Upper lobe of left lung (tissue), 6 donors: ENCODE measurements at regions not wholly inside any gene's neighbourhood (a gene's known extent, or its start where the extent isn't known, plus 50 kb on each side); places are given as distances from the start of the nearest gene placed in this dataset.

Experiments used
- ATAC-seq, 2 donors: fragments of 200-7000 bp; cut with Tn5 transposase; one replicate each; pipeline ENCODE4 v1.9.1; 2022; ENCODE audit warnings: mild to moderate bottlenecking in 2 of 2, moderate library complexity in 2 of 2; ENCODE audit not compliant: low FRiP score in 2 of 2
- DNase-seq, 2 donors: peaks; one replicate each; pipeline ENCODE4 v3.0.0-alpha.2; 2019 to 2020
- H3K27ac ChIP-seq, 4 donors: fragments of 200-600 bp; sonication (generic); one replicate each; pipeline ENCODE4 v1.5.1; 2016 to 2019
- H3K27me3 ChIP-seq, 4 donors: fragments of 200-600 bp; sonication (generic); one replicate each; pipeline ENCODE4 v1.5.1; 2017 to 2019
- H3K36me3 ChIP-seq, 4 donors: fragments of 200-600 bp; sonication (generic); one replicate each; pipeline ENCODE4 v1.5.1; 2016 to 2019
- H3K4me1 ChIP-seq, 4 donors: fragments of 200-600 bp; sonication (generic); one replicate each; pipeline ENCODE4 v1.5.1; 2018 to 2019
- H3K4me3 ChIP-seq, 4 donors: fragments of 200-600 bp; sonication (generic); one replicate each; pipeline ENCODE4 v1.5.1; 2017 to 2019; ENCODE audit warnings: mild to moderate bottlenecking in 2 of 4, moderate library complexity in 1 of 4
- H3K9me3 ChIP-seq, 4 donors: fragments of 200-600 bp; sonication (generic); one replicate each; pipeline ENCODE4 v1.5.1; 2018 to 2019
- CTCF ChIP-seq, 6 experiments: fragments of 450-650 bp in 4 of 6; fragments of 200-600 bp in 2 of 6; sonication (generic) in 2 of 6; IDR thresholded peaks; one replicate each; pipeline ENCODE4 v1.5.1; 2016 to 2019; ENCODE audit warnings: antibody characterized with exemption in 6 of 6
- EP300 ChIP-seq, 4 donors: sonication (generic); formaldehyde crosslinking; IDR thresholded peaks; one replicate each; pipeline ENCODE4 v1.5.1; 2017; ENCODE audit warnings: antibody characterized with exemption in 4 of 4, control low read depth in 2 of 4
- POLR2A ChIP-seq, 4 donors: fragments of 450-650 bp; IDR thresholded peaks; one replicate each; pipeline ENCODE4 v1.5.1; 2016 to 2017; ENCODE audit warnings: antibody characterized with exemption in 4 of 4, mild to moderate bottlenecking in 2 of 4
- POLR2AphosphoS5 ChIP-seq, 2 donors: sonication (generic); formaldehyde crosslinking; IDR thresholded peaks; one replicate each; pipeline ENCODE4 v1.5.1; 2017; ENCODE audit warnings: antibody characterized with exemption in 2 of 2
- WGBS, 2 donors: methylation state at CpG; one replicate each; pipeline ENCODE4 v1.1.5; 2017 to 2018; 5-methylcytosine and 5-hydroxymethylcytosine counted together
- donor health status: DM: no; HTN: no; CAD: no; lungs with moderate emphysema.
- donor health status: DM: no; HTN: yes; CAD: no; lungs with severe emphysema.

GRCh38 chrX:113726466-113726865 is 857.4 kb upstream of the HTR2C start:
- TF ChIP-seq POLR2A (IDR thresholded peaks at IDR 0.05), result no peak
- no peak for TF ChIP-seq CTCF (IDR thresholded peaks at IDR 0.05)
- TF ChIP-seq POLR2AphosphoS5 (IDR thresholded peaks at IDR 0.05), result no peak
- no peak for TF ChIP-seq EP300 (IDR thresholded peaks at IDR 0.05)
- Histone ChIP-seq H3K4me1 (no peaks in the 10 kb centered on the region), H3K4me3 (no peak overlapping the region), H3K27me3 (no peaks in the 10 kb centered on the region), H3K9me3 (no peaks in the 10 kb centered on the region), H3K27ac (no peak overlapping the region), H3K36me3 (no peaks in the 10 kb centered on the region)
- DNase-seq (no peak), ATAC-seq (no peak)
- WGBS, 2 donors, result 87 to 93% methylated on average over 4 of the region's 4 CpGs

GRCh38 chrX:113726009-113726408 is 857.9 kb upstream of the HTR2C start:
- no peak for DNase-seq
- Histone ChIP-seq H3K27me3 (no peaks in the 10 kb centered on the region), H3K4me1 (no peaks in the 10 kb centered on the region), H3K4me3 (no peak overlapping the region), H3K36me3 (no peaks in the 10 kb centered on the region), H3K9me3 (no peaks in the 10 kb centered on the region), H3K27ac (no peak overlapping the region)
- 76 to 78% methylated on average over 3 of the region's 3 CpGs for WGBS, 2 donors
- no peak for ATAC-seq
- TF ChIP-seq POLR2A (IDR thresholded peaks at IDR 0.05), result no peak
- TF ChIP-seq CTCF (IDR thresholded peaks at IDR 0.05), result no peak
- TF ChIP-seq POLR2AphosphoS5 (IDR thresholded peaks at IDR 0.05), result no peak
- no peak for TF ChIP-seq EP300 (IDR thresholded peaks at IDR 0.05)

- Histone ChIP-seq H3K27ac (no peak overlapping the region), H3K4me1 (no peaks in the 10 kb centered on the region), H3K36me3 (no peaks in the 10 kb centered on the region), H3K4me3 (no peak overlapping the region), H3K27me3 (no peaks in the 10 kb centered on the region), H3K9me3 (no peaks in the 10 kb centered on the region)
- DNase-seq, result no peak
- WGBS, 2 donors, result 90 to 100% methylated on average over 1 to 3 of the region's 3 CpGs
- no peak for TF ChIP-seq POLR2A (IDR thresholded peaks at IDR 0.05)
- TF ChIP-seq POLR2AphosphoS5 (IDR thresholded peaks at IDR 0.05), result no peak
- TF ChIP-seq CTCF (IDR thresholded peaks at IDR 0.05), result no peak
- no peak for TF ChIP-seq EP300 (IDR thresholded peaks at IDR 0.05)
- peak in 1 of 2 donors; percentile 55 for ATAC-seq
Observed at GRCh38 chrX:113699939-113700338, 859.3 kb upstream of the AMOT start.

- ATAC-seq (peak in 1 of 2 donors; percentile 46), DNase-seq (no peak)
- H3K9me3 ChIP-seq, result no peaks in the 10 kb centered on the region
- no peak overlapping the region for H3K4me3 ChIP-seq
- no peak overlapping the region for H3K27ac ChIP-seq
- no peaks in the 10 kb centered on the region for H3K4me1 ChIP-seq
- H3K36me3 ChIP-seq, result no peaks in the 10 kb centered on the region
- TF ChIP-seq POLR2A (IDR thresholded peaks at IDR 0.05), result no peak
- TF ChIP-seq POLR2AphosphoS5 (IDR thresholded peaks at IDR 0.05), result no peak
- no peak for TF ChIP-seq EP300 (IDR thresholded peaks at IDR 0.05)
- no peak for TF ChIP-seq CTCF (IDR thresholded peaks at IDR 0.05)
- no peaks in the 10 kb centered on the region for H3K27me3 ChIP-seq
- 45 to 70% methylated on average over 1 of the region's 1 CpG for WGBS, 2 donors
Observed at GRCh38 chrX:113675278-113675677, 834.6 kb upstream of the AMOT start.

GRCh38 chrX:113651306-113651705 is 810.7 kb upstream of the AMOT start:
- H3K4me3 ChIP-seq, result no peak overlapping the region
- DNase-seq (no peak), ATAC-seq (no peak)
- no peaks in the 10 kb centered on the region for H3K27me3 ChIP-seq
- H3K36me3 ChIP-seq, result no peaks in the 10 kb centered on the region
- H3K27ac ChIP-seq, result no peak overlapping the region
- TF ChIP-seq POLR2AphosphoS5 (IDR thresholded peaks at IDR 0.05), result no peak
- no peak for TF ChIP-seq CTCF (IDR thresholded peaks at IDR 0.05)
- TF ChIP-seq EP300 (IDR thresholded peaks at IDR 0.05), result no peak
- no peak for TF ChIP-seq POLR2A (IDR thresholded peaks at IDR 0.05)
- no peaks in the 10 kb centered on the region for H3K9me3 ChIP-seq
- no peaks in the 10 kb centered on the region for H3K4me1 ChIP-seq
- 72 to 87% methylated on average over 2 of the region's 2 CpGs for WGBS, 2 donors
